Astrocyte of the hippocampus (primary cell): ENCODE measurements at regions not wholly inside any gene's neighbourhood (a gene's known extent, or its start where the extent isn't known, plus 50 kb on each side); places are given as distances from the start of the nearest gene placed in this dataset.

Source experiments
- DNase-seq: peaks from one replicate; pipeline ENCODE4 v3.0.0; 2011; ENCODE audit warnings: low read depth, low spot score

DNA sequence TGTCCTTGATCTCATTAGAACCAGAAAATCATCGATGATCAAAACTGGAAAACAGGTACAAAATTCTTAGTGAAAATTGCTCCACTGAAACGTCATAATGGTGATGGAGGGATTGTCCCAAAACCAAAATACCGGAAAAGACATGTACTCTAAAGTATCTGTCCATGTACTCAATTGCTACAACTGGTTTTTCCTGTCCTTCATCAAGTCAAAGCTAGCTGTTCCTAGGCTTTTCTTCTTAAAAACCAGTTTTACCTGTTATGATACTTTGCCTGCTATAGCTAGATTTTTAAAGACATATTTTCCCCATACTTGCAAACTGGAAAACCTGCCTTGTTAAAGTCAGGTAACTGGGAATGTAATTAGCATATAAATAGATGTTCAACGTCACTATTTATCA is 50.5 kb upstream of the LRRC1 start:
- DNase-seq, result no peak

DNA sequence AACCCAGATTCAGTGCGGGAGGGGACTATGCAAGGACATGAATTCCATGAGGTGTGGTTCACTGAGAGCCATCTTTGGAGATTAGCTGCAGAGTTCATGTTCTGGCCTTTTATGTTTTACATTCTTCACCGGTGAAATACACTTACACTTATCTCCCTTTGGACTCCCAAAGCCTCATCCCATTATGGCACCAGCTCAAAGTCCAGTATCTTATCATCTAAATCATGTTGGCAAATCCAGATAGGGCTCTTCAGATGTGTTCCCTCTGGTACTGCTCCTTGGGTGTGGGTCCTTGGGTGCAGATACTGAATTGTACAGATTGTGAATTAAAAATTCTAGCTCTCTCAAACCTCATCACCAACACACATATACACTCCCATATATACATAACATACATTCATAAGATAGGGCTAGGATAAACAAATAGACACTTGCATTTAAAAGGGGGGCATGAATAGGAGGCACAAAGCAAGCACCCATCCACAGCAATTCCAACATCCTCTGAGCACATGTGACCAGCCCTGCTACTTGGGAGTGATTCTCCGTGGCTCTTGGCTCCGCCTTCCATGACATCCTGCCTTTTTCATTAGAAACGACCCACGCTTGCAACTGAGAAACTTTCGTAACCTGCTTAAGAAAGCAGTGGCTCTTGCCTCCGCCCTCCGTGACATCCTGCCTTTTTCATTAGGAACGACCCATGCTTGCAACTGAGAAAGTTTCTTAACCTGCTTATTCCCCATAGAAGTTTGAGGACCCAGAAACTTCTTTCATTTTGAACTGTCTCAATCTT is 53.6 kb upstream of the LRRC1 start:
- no peak for DNase-seq

DNA sequence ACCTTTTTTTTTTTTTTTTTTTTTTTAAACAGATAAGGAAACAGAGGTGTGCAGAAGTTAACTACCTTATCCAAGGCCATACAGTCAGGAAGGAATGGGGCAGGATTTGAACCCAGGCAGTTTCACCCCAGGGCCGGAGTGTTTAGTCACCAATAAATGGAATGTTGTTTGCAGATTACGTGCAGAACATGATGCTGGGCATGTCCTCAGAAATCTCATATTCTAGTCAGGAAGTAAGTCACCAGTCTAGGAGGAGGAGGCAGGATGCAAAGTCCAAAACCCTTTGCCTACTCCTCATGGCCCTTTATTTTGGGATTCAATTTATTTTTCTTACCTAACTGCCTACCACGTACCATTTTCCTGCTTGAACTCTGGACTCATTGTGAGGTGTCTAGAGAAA is 57.1 kb upstream of the LRRC1 start:
- no peak for DNase-seq

GRCh38 chr6:53735896-53736295 is 58.9 kb upstream of the LRRC1 start:
- DNase-seq, result no peak

- DNase-seq, result peak; percentile 77
Observed at GRCh38 chr6:53734473-53735299, 60.1 kb upstream of the LRRC1 start.

- DNase-seq, result no peak
Observed at GRCh38 chr6:53731866-53732636, 62.8 kb upstream of the LRRC1 start.

DNA sequence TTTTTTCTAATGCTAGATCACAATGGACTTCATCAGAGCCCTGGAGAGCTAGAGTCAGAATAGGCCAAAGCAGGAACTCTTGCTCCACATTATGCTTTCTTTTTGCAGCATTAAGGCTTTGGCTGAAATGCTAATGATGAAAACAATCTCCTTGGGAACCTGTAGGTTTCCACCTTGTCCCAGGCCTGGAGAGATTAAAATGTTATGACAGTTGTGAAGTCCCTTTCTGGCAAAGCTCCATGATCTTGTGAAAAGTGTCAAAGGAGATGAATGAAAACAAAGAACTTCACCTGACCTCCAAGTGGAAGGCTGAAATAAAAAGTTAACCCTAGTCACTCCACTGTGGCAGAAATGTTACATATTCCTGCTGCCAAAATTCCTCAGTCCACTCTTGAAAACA is 64.0 kb upstream of the LRRC1 start:
- DNase-seq, result peak; percentile 42

DNA sequence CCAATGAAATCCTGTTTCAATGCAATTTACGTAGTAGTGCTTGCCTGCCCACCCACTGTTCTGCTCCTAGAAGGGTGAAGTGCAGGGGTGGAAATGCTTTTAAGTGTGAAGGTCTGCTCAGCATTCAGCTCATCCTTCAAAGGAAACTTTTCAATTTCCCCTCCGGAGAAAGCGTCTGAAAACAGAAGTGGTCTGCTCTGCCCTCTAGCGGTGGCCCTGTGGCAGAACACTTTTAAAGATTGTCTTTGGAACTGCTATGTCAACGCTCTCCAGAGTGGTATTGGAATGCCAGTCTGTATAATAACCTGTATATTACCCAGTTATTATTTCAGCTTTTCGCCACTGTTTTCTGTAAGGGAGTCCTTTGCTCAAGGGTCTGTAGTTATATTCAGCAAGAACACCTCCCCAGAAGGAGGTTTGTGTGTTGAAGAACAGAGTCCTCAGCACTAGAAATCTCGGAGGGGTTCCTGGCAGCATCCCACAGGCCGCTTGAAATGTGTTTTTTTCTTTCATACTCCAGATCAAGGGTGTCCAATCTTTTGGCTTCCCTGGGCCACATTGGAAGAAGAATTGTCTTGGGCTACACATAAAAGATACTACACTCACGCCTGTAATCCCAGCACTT is 63.1 kb upstream of the KLHL31 start:
- DNase-seq, result peak; percentile 74

- peak; percentile 78 for DNase-seq
Observed at GRCh38 chr6:53727748-53728147, 62.2 kb upstream of the KLHL31 start.

DNA sequence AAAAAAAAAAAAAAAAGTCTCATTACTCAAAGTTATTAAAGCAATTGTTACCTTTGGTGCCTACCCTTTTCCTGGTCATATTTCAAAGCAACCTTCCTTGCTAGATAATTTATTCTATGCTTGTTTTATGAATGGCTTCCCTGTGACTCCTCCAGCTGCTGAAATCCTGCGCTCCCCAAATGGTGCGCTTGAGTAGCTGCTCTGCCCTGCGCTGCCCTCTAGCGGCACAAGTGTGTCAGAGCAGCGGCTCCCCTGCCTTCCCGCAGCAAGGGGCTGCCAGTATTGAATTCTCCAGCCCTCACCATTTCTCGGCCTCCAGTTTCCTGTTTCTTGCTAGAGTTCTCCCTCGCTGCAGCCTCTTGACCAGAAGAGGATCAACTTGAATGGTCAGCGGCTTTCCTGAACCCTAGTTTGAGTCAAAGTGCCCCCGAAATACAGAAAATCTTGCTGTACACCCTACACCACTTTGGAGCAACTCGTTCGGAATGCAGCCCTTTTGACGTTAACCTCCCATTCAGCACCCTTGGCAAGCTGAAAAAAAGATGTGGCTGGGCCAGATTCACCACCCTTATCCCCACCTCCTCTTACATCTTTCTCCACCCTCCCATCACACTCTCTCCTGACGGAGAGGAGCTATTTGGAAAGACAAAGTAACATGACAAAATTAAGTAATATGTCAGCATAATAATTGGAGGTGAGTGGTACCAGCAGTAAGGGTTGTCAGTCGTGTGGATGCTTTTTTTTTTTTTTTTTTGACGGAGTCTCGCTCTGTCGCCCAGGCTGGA is 60.4 kb upstream of the KLHL31 start:
- DNase-seq, result peak; percentile 89

GRCh38 chr6:53724501-53724900 is 58.9 kb upstream of the KLHL31 start:
- DNase-seq, result no peak

DNA sequence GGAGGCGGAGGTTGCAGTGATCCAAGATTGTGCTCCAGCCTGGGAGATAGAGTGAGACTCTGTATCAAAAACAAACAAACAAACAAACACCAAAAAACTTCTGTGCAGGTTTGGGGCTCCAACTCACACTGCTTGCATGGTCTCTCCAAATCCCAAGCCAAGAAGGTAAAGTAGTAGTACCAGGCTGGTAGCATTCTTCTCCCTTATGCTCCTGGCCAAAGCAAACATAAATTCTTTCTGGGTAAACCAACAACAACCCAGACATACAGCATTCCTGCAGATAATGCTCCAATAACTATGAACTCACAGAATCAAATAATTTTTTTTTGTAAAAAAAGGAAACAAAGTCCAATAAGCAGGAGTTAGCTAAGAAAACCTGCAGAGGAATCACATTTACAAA is 57.8 kb upstream of the KLHL31 start:
- DNase-seq, result peak; percentile 36

DNA sequence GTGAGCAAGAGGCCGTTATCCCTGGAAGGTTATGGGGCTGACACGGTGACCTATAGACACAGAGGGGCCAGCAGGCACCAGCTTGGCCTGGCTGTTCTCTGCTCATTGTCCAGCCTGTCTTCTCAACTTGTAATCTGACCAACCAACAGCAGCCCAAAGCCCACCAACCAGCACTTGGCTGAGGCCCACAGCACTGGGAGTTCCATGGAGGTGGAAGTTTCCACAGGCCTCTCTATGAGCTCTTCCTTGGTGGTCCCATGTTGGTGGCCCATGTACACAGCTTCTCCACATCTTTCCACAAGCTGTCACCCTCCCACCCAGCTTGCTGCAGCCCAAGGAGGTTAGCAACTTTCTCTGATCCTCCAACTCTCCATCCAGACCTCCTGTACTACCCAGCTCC is 56.2 kb upstream of the KLHL31 start:
- no peak for DNase-seq

DNA sequence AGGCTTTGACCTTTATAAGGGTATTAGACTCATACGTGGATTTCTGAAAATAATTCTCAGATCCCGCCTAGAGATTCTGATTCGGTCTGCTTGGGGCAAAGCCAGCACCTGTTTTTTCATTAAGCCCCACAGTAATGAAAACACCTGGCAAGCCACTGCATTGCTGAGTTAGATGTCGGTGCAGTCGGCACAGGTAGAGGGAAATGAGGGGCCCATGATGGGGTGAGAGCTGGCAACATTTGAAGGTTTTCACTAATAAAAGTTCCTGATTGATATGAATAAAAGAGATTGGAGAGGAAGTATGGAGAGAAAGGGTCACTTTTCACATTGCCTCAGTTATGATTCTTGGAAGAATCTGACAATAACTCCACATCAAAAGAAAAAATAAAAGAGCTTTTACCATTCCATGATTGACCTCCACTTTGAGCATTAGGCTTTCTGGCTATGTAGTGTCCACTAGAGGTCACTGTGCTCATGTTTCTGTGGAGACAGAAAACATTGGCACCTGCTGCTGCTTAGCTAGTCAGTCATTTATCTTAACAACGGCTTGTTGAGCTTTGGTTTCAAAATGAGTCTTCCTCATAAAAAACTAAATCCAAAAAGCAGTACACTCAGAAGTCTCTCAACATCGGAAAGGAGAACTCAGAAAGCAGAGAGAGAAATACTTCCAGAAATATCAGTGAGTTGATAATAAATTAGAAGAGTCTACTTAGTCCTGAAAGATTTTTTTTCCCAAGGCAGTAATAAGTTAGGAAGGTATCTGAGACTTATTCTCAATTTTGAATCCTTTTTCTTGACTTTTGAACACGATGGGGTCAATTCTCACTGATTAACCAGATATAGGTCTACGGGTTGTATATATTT is 53.3 kb upstream of the KLHL31 start:
- DNase-seq, result peak; percentile 79

DNA sequence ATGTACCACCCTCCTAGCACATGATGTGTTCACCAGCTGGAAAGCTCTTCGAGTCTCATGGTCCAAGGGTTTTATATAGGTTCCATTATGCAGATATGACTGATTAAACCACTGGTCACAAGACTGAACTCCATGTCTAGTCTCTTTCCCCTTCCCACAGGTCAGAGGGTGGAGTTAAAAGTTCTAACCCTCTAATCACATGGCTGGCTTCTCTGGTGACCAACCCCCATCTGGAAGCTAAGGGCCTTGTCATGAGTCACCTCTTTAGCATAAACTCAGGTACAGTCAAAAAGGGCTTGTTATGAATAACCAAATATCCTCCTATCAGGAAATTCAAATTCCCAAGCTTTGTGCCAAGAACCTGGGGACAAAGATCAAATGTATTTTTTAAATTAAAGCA is 52.0 kb upstream of the KLHL31 start:
- DNase-seq, result no peak

GRCh38 chr6:53715434-53715833 is 49.9 kb upstream of the KLHL31 start:
- DNase-seq, result no peak
